ENCODE measurements at regions not wholly inside any gene's neighbourhood (a gene's known extent, or its start where the extent isn't known, plus 50 kb on each side); places are given as distances from the start of the nearest gene placed in this dataset.

- Histone ChIP-seq H3K9ac (ENCODE audit: low read depth in 1 of 2, low read length in 2 of 2) (no peak overlapping the region), H3K27me3 (ENCODE audit: control insufficient read depth in 1 of 2, insufficient read depth in 2 of 2, low read length in 2 of 2) (peaks cover 0 to 2% of the 10 kb centered on the region in 2 donors)
Observed at GRCh38 chr14:101616202-101616601, 54.9 kb downstream of the DIO3 start.

DNA sequence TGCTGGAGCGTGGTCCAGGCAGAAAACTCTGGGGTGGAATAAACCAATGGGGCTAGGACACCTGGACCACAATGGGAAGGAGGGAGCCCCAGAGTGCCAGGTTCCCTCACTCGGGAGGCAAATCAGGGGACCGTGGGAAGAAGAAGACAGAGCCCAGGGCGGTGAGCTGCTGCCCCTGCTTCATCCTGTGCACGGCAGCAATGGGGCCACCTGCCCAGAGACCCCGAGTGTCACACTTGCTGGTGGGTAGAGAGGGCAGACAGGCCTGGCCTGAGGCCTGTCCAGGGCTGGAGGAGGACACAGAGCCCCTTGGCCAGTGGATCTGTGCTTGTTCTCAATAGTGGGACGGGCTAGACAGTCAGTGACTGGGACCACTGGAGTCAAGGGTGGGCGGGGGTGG, 58.2 kb downstream of the DIO3 start:
- H3K4me1 ChIP-seq (ENCODE audit: control insufficient read depth in 1 of 2, insufficient read depth in 2 of 2, low read length in 2 of 2) = no peaks in the 10 kb centered on the region
- H3K27me3 ChIP-seq (ENCODE audit: control insufficient read depth in 1 of 2, insufficient read depth in 2 of 2, low read length in 2 of 2) = no peaks in the 10 kb centered on the region
- no peaks in the 10 kb centered on the region for H3K9me3 ChIP-seq (ENCODE audit: control insufficient read depth in 1 of 2, low read length in 2 of 2)
- no peak overlapping the region for H3K9ac ChIP-seq (ENCODE audit: low read depth in 1 of 2, low read length in 2 of 2)
- no peaks in the 10 kb centered on the region for H3K36me3 ChIP-seq (ENCODE audit: control insufficient read depth in 1 of 2, insufficient read depth in 2 of 2, low read length in 2 of 2)
- no peak overlapping the region for H3K27ac ChIP-seq (ENCODE audit: low read depth, low read length)
- H3K4me3 ChIP-seq (ENCODE audit: low read depth in 1 of 2, low read length in 2 of 2) = no peak overlapping the region

More at GRCh38 chr14:101616202-101616601, 54.9 kb downstream of the DIO3 start:
- no peak overlapping the region for H3K27ac ChIP-seq (ENCODE audit: low read depth, low read length)
- no peaks in the 10 kb centered on the region for H3K9me3 ChIP-seq (ENCODE audit: control insufficient read depth in 1 of 2, low read length in 2 of 2)
- no peaks in the 10 kb centered on the region for H3K4me1 ChIP-seq (ENCODE audit: control insufficient read depth in 1 of 2, insufficient read depth in 2 of 2, low read length in 2 of 2)
- no peak overlapping the region for H3K4me3 ChIP-seq (ENCODE audit: low read depth in 1 of 2, low read length in 2 of 2)
- no peaks in the 10 kb centered on the region for H3K36me3 ChIP-seq (ENCODE audit: control insufficient read depth in 1 of 2, insufficient read depth in 2 of 2, low read length in 2 of 2)

- Histone ChIP-seq H3K4me3 (ENCODE audit: low read depth in 1 of 2, low read length in 2 of 2) (no peak overlapping the region), H3K27me3 (ENCODE audit: control insufficient read depth in 1 of 2, insufficient read depth in 2 of 2, low read length in 2 of 2) (no peaks in the 10 kb centered on the region), H3K4me1 (ENCODE audit: control insufficient read depth in 1 of 2, insufficient read depth in 2 of 2, low read length in 2 of 2) (no peaks in the 10 kb centered on the region), H3K36me3 (ENCODE audit: control insufficient read depth in 1 of 2, insufficient read depth in 2 of 2, low read length in 2 of 2) (no peaks in the 10 kb centered on the region), H3K9me3 (ENCODE audit: control insufficient read depth in 1 of 2, low read length in 2 of 2) (no peaks in the 10 kb centered on the region), H3K9ac (ENCODE audit: low read depth in 1 of 2, low read length in 2 of 2) (no peak overlapping the region), H3K27ac (ENCODE audit: low read depth, low read length) (no peak overlapping the region)
Observed at GRCh38 chr14:101620031-101620788, 58.9 kb downstream of the DIO3 start.

DNA sequence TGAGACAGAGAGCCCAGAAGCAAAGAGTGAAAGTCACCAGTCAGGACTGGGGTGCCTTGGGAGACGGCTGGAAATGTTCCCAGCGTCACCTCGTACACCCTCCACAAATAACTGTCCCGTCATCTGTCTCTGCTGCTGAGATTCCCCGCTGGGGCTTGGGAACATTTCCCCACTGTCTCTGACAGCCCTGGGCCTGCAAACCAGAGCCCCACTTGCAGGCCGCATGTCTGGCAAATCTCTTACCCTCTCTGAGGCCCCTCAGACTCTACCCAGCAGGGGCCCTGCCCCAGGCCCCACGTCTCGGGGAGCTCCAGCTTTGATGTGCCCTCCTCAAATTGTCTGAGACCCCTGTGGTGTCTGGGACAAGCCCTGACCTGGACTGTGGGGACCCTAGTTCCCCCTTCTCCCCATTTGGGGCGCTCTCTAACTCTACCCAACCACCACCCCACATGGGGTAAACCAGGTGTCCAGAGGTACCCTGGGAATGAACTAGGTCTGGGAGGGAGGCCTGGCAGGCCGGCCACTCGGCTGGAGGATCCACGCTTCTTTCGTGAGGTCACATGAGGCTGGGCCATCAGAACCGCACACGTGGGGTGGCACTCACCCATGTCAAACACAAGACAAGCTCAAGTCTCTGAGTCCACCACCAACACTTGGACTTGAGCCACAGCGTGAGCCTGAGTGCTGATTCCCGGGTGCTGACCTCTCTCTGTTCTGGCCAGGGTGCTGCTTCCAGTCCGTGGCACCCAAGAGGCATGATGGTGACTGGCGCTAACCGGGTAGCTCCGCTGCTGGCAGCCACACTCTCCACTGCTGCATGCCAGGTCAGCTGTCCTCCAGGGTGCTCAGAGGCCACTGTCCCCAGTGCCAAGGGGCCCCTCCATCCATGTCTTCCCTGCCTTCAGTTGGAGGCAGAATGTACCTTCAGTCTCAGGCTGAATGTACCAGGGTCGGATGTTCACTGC, 59.8 kb downstream of the DIO3 start:
- H3K27ac ChIP-seq (ENCODE audit: low read depth, low read length) = no peak overlapping the region
- H3K4me3 ChIP-seq (ENCODE audit: low read depth in 1 of 2, low read length in 2 of 2) = no peak overlapping the region
- no peaks in the 10 kb centered on the region for H3K4me1 ChIP-seq (ENCODE audit: control insufficient read depth in 1 of 2, insufficient read depth in 2 of 2, low read length in 2 of 2)
- H3K9me3 ChIP-seq (ENCODE audit: control insufficient read depth in 1 of 2, low read length in 2 of 2) = no peaks in the 10 kb centered on the region
- H3K36me3 ChIP-seq (ENCODE audit: control insufficient read depth in 1 of 2, insufficient read depth in 2 of 2, low read length in 2 of 2) = no peaks in the 10 kb centered on the region
- no peak overlapping the region for H3K9ac ChIP-seq (ENCODE audit: low read depth in 1 of 2, low read length in 2 of 2)
- H3K27me3 ChIP-seq (ENCODE audit: control insufficient read depth in 1 of 2, insufficient read depth in 2 of 2, low read length in 2 of 2) = no peaks in the 10 kb centered on the region

- H3K4me1 ChIP-seq (ENCODE audit: control insufficient read depth in 1 of 2, insufficient read depth in 2 of 2, low read length in 2 of 2) = no peaks in the 10 kb centered on the region
- H3K27ac ChIP-seq (ENCODE audit: low read depth, low read length) = no peak overlapping the region
- no peak overlapping the region for H3K4me3 ChIP-seq (ENCODE audit: low read depth in 1 of 2, low read length in 2 of 2)
- no peaks in the 10 kb centered on the region for H3K27me3 ChIP-seq (ENCODE audit: control insufficient read depth in 1 of 2, insufficient read depth in 2 of 2, low read length in 2 of 2)
- no peaks in the 10 kb centered on the region for H3K9me3 ChIP-seq (ENCODE audit: control insufficient read depth in 1 of 2, low read length in 2 of 2)
- no peak overlapping the region for H3K9ac ChIP-seq (ENCODE audit: low read depth in 1 of 2, low read length in 2 of 2)
- no peaks in the 10 kb centered on the region for H3K36me3 ChIP-seq (ENCODE audit: control insufficient read depth in 1 of 2, insufficient read depth in 2 of 2, low read length in 2 of 2)
Observed at GRCh38 chr14:101622251-101623076, 61.2 kb downstream of the DIO3 start.

- no peak overlapping the region for H3K4me3 ChIP-seq (ENCODE audit: low read depth in 1 of 2, low read length in 2 of 2)
- H3K9me3 ChIP-seq (ENCODE audit: control insufficient read depth in 1 of 2, low read length in 2 of 2) = no peaks in the 10 kb centered on the region
- no peaks in the 10 kb centered on the region for H3K36me3 ChIP-seq (ENCODE audit: control insufficient read depth in 1 of 2, insufficient read depth in 2 of 2, low read length in 2 of 2)
- no peaks in the 10 kb centered on the region for H3K27me3 ChIP-seq (ENCODE audit: control insufficient read depth in 1 of 2, insufficient read depth in 2 of 2, low read length in 2 of 2)
- H3K4me1 ChIP-seq (ENCODE audit: control insufficient read depth in 1 of 2, insufficient read depth in 2 of 2, low read length in 2 of 2) = no peaks in the 10 kb centered on the region
- no peak overlapping the region for H3K27ac ChIP-seq (ENCODE audit: low read depth, low read length)
- H3K9ac ChIP-seq (ENCODE audit: low read depth in 1 of 2, low read length in 2 of 2) = no peak overlapping the region
Observed at GRCh38 chr14:101623077-101623372, 61.7 kb downstream of the DIO3 start.

GRCh38 chr14:101623685-101624444, 62.6 kb downstream of the DIO3 start:
- Histone ChIP-seq H3K4me3 (ENCODE audit: low read depth in 1 of 2, low read length in 2 of 2) (no peak overlapping the region), H3K27me3 (ENCODE audit: control insufficient read depth in 1 of 2, insufficient read depth in 2 of 2, low read length in 2 of 2) (no peaks in the 10 kb centered on the region), H3K4me1 (ENCODE audit: control insufficient read depth in 1 of 2, insufficient read depth in 2 of 2, low read length in 2 of 2) (peaks cover 4% of the 10 kb centered on the region in 2 donors), H3K36me3 (ENCODE audit: control insufficient read depth in 1 of 2, insufficient read depth in 2 of 2, low read length in 2 of 2) (no peaks in the 10 kb centered on the region), H3K9me3 (ENCODE audit: control insufficient read depth in 1 of 2, low read length in 2 of 2) (no peaks in the 10 kb centered on the region), H3K27ac (ENCODE audit: low read depth, low read length) (no peak overlapping the region), H3K9ac (ENCODE audit: low read depth in 1 of 2, low read length in 2 of 2) (no peak overlapping the region)

GRCh38 chr14:101624536-101624935, 63.2 kb downstream of the DIO3 start:
- H3K27ac ChIP-seq (ENCODE audit: low read depth, low read length) = no peak overlapping the region
- no peak overlapping the region for H3K4me3 ChIP-seq (ENCODE audit: low read depth in 1 of 2, low read length in 2 of 2)
- H3K9ac ChIP-seq (ENCODE audit: low read depth in 1 of 2, low read length in 2 of 2) = no peak overlapping the region
- no peaks in the 10 kb centered on the region for H3K36me3 ChIP-seq (ENCODE audit: control insufficient read depth in 1 of 2, insufficient read depth in 2 of 2, low read length in 2 of 2)
- H3K27me3 ChIP-seq (ENCODE audit: control insufficient read depth in 1 of 2, insufficient read depth in 2 of 2, low read length in 2 of 2) = no peaks in the 10 kb centered on the region
- no peaks in the 10 kb centered on the region for H3K9me3 ChIP-seq (ENCODE audit: control insufficient read depth in 1 of 2, low read length in 2 of 2)
- peaks cover 11% of the 10 kb centered on the region in 2 donors for H3K4me1 ChIP-seq (ENCODE audit: control insufficient read depth in 1 of 2, insufficient read depth in 2 of 2, low read length in 2 of 2)

DNA sequence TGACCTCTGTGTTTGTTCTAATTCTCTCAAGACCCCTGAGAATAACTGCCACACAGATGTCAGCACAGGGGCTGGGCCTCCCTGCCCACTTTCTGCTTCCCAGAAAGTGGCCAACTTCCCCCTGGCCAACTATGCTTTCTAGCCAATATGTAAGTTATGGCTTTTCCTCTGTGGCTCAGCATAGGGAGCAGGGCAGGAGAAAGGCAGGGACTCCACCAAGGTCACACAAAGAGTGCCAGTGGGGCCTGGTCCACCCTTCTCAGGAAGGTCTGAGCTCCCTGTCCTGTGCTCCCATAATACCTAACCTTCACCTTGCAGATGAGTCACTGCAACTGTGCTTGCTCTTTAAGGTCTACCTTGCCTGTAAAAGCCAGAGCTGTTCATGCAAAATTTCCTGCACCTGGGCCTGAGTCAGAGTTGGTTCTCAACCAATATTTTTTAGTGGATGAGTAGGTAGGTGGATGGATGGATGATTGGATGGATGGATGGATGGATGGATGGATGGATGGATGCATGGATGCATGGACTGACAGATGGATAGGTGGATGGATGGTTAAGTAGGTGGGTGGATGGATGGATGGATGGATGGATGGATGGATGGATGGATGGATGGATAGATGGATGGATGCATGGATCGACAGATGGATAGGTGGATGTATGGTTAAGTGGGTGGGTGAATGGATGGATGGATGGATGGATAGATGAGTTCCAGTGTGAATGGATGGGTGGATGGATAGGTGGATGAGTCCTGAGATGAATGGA, 64.2 kb downstream of the DIO3 start:
- peaks cover 16 to 17% of the 10 kb centered on the region in 2 donors for H3K4me1 ChIP-seq (ENCODE audit: control insufficient read depth in 1 of 2, insufficient read depth in 2 of 2, low read length in 2 of 2)
- H3K9ac ChIP-seq (ENCODE audit: low read depth in 1 of 2, low read length in 2 of 2) = no peak overlapping the region
- H3K9me3 ChIP-seq (ENCODE audit: control insufficient read depth in 1 of 2, low read length in 2 of 2) = no peaks in the 10 kb centered on the region
- H3K27ac ChIP-seq (ENCODE audit: low read depth, low read length) = no peak overlapping the region
- H3K4me3 ChIP-seq (ENCODE audit: low read depth in 1 of 2, low read length in 2 of 2) = no peak overlapping the region
- H3K27me3 ChIP-seq (ENCODE audit: control insufficient read depth in 1 of 2, insufficient read depth in 2 of 2, low read length in 2 of 2) = no peaks in the 10 kb centered on the region
- H3K36me3 ChIP-seq (ENCODE audit: control insufficient read depth in 1 of 2, insufficient read depth in 2 of 2, low read length in 2 of 2) = no peaks in the 10 kb centered on the region

Data from duodenal mucosa (tissue), 2 donors.